ENCODE measurements at regions not wholly inside any gene's neighbourhood (a gene's known extent, or its start where the extent isn't known, plus 50 kb on each side); places are given as distances from the start of the nearest gene placed in this dataset.
"Not testable (repeated sequence)": the region's sequence is repeated elsewhere in the genome, so short reads cannot be mapped to it uniquely, and the experiment has no call there.

DNA sequence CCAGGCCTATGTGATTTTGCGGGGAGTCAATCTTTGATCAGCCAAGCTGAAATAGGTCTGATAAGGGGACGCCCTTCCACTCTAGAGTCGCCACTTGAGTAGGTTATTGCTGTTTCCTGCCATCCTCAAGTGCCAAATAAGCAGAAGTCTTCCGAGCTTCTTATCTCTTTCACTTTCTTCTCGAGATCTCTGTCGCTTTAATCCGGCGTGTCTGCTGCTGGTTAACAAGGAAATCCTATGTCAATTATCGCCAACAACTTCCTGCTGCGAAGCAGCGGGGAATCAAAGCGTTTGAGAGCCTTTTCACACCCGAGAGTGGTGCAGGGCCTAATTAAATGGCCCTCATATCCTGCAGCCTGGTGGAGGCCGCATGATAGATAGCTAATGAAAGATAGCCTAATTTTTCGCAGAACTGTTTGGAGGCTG lies 215.9 kb downstream of the RAB11FIP2 start:
- Histone ChIP-seq H3K4me3 (ENCODE audit: low read depth, low read length) (no peak overlapping the region), H3K36me3 (ENCODE audit: control insufficient read depth, insufficient read depth, low read length) (no peaks in the 10 kb centered on the region), H3K27me3 (replicated peaks; ENCODE audit: control insufficient read depth, insufficient read depth, low read length) (no peaks in the 10 kb centered on the region), H3K9me3 (no peaks in the 10 kb centered on the region), H3K4me1 (no peaks in the 10 kb centered on the region)
- no TSS peak for BruUV-seq (replicated peaks)
- intact Hi-C loops (cut with micrococcal nuclease; ENCODE audit: unreplicated experiment), result no loop called here
- H3K27ac Mint-ChIP-seq (ENCODE audit: unreplicated experiment), result no peak overlapping the region
- no peaks in the 10 kb centered on the region for H3K36me3 Mint-ChIP-seq (ENCODE audit: insufficient read depth, unreplicated experiment)
- peaks cover 2% of the 10 kb centered on the region for H3K27me3 Mint-ChIP-seq (ENCODE audit: insufficient read depth, unreplicated experiment)
- CTCF ChIA-PET, result no interaction called here
- H3K9me3 Mint-ChIP-seq (ENCODE audit: unreplicated experiment), result no peaks in the 10 kb centered on the region
- TF ChIP-seq, protein P1, sequence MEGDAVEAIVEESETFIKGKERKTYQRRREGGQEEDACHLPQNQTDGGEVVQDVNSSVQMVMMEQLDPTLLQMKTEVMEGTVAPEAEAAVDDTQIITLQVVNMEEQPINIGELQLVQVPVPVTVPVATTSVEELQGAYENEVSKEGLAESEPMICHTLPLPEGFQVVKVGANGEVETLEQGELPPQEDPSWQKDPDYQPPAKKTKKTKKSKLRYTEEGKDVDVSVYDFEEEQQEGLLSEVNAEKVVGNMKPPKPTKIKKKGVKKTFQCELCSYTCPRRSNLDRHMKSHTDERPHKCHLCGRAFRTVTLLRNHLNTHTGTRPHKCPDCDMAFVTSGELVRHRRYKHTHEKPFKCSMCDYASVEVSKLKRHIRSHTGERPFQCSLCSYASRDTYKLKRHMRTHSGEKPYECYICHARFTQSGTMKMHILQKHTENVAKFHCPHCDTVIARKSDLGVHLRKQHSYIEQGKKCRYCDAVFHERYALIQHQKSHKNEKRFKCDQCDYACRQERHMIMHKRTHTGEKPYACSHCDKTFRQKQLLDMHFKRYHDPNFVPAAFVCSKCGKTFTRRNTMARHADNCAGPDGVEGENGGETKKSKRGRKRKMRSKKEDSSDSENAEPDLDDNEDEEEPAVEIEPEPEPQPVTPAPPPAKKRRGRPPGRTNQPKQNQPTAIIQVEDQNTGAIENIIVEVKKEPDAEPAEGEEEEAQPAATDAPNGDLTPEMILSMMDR (IDR thresholded peaks at IDR 0.05; ENCODE audit: insufficient read depth in 1 of 2, low read depth in 1 of 2, low read length in 1 of 2, severe bottlenecking in 1 of 2, unreplicated experiment in 1 of 2), result no peak
- POLR2A ChIA-PET, result no interaction called here
- no peaks in the 10 kb centered on the region for H3K4me1 Mint-ChIP-seq (ENCODE audit: low read depth, unreplicated experiment)
- no peak overlapping the region for H3K4me3 Mint-ChIP-seq (ENCODE audit: unreplicated experiment)
- no peak for DNase-seq

DNA sequence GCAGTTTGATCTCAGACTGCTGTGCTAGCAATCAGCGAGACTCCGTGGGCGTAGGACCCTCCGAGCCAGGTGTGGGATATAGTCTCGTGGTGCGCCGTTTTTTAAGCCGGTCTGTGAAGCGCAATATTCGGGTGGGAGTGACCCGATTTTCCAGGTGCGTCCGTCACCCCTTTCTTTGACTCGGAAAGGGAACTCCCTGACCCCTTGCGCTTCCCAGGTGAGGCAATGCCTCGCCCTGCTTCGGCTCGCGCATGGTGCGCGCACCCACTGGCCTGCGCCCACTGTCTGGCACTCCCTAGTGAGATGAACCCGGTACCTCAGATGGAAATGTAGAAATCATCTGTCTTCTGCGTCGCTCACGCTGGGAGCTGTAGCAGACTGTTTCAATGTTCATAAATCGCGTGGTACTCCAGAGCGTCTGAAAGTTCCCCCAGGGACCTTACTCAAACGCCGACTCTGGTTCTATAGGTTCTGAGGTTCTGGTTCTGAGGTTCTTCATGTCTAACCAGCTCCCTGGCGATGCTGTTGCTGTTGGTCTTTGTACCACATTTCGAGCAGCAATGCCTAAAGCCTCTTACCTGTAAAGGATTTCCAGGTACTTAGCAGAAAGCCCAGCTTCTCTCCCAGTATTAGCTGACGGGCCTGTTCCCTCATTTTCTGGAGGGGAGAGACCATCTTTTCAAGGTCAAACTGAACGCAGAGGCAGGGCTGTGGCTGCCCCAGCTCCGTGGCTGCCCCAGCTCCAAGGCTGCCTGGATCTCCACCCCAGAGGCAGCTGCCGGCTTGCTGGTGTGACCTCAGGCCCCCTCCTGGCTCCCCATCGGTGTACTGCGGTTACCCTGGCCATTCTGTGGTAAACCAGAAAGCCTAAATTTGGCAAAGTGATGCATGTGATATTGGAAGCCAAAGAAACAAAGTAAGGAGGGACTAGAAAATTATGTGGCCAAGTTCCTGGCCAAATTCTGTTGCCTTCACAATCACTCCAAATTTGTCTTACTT lies 207.9 kb downstream of the RAB11FIP2 start:
- POLR2A ChIA-PET; H3K27me3 Mint-ChIP-seq (ENCODE audit: insufficient read depth, unreplicated experiment); H3K9me3 ChIP-seq; H3K9me3 Mint-ChIP-seq (ENCODE audit: unreplicated experiment); H3K36me3 Mint-ChIP-seq (ENCODE audit: insufficient read depth, unreplicated experiment); DNase-seq; BruUV-seq (replicated peaks); H3K27me3 ChIP-seq (replicated peaks; ENCODE audit: control insufficient read depth, insufficient read depth, low read length); H3K4me3 ChIP-seq (ENCODE audit: low read depth, low read length); H3K36me3 ChIP-seq (ENCODE audit: control insufficient read depth, insufficient read depth, low read length); H3K4me1 Mint-ChIP-seq (ENCODE audit: low read depth, unreplicated experiment); H3K27ac Mint-ChIP-seq (ENCODE audit: unreplicated experiment); intact Hi-C loops (cut with micrococcal nuclease; ENCODE audit: unreplicated experiment); CTCF ChIA-PET; H3K4me1 ChIP-seq: not testable (repeated sequence)
- peak overlapping the region; percentile 42 for H3K4me3 Mint-ChIP-seq (ENCODE audit: unreplicated experiment)

DNA sequence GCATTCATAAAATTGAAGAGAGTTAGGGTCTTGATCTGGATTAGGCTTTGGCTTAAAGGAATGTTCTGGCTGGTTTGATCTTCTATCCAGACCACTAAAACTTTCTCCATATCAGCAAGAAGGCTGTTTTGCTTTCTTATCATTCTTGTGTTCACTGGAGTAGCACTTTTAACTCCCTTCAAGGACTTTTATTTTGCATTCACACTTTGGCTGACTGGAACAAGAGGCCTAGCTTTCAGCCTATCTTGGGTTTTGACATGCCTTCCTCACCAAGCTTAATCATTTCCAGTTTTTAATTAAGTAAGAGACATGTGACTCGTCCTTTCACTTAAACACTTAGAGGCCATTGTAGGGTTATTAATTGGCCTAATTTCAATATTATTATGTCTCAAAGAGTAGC lies 190.3 kb downstream of the RAB11FIP2 start:
- H3K27me3 Mint-ChIP-seq (ENCODE audit: insufficient read depth, unreplicated experiment); H3K4me3 ChIP-seq (ENCODE audit: low read depth, low read length); H3K9me3 ChIP-seq; H3K4me1 Mint-ChIP-seq (ENCODE audit: low read depth, unreplicated experiment); DNase-seq; H3K4me1 ChIP-seq; H3K4me3 Mint-ChIP-seq (ENCODE audit: unreplicated experiment); H3K36me3 Mint-ChIP-seq (ENCODE audit: insufficient read depth, unreplicated experiment); intact Hi-C loops (cut with micrococcal nuclease; ENCODE audit: unreplicated experiment); H3K36me3 ChIP-seq (ENCODE audit: control insufficient read depth, insufficient read depth, low read length); BruUV-seq (replicated peaks); POLR2A ChIA-PET; H3K9me3 Mint-ChIP-seq (ENCODE audit: unreplicated experiment); H3K27ac Mint-ChIP-seq (ENCODE audit: unreplicated experiment); H3K27me3 ChIP-seq (replicated peaks; ENCODE audit: control insufficient read depth, insufficient read depth, low read length): not testable (repeated sequence)
- CTCF ChIA-PET, result interaction anchor here (0.6 kb wide), 1 partner anchor 1135 kb away, joined by 5 read pairs; no protein-coding TSS in a partner anchor

GRCh38 chr10:117860135-117860534 lies 186.6 kb downstream of the RAB11FIP2 start:
- intact Hi-C loops (cut with micrococcal nuclease; ENCODE audit: unreplicated experiment), result loop anchor here (1.0 to 2.0 kb wide), 3 partner anchors 246 to 381 kb away; no protein-coding TSS in a partner anchor
- ChIA-PET POLR2A (no interaction called here), CTCF (interaction anchor here (1.5 kb wide), 1 partner anchor 399 kb away, joined by 4 read pairs; no protein-coding TSS in a partner anchor)
- no peaks in the 10 kb centered on the region for H3K36me3 ChIP-seq (ENCODE audit: control insufficient read depth, insufficient read depth, low read length)
- no peaks in the 10 kb centered on the region for H3K4me1 ChIP-seq
- TF ChIP-seq, protein P1 (IDR thresholded peaks at IDR 0.05; ENCODE audit: insufficient read depth in 1 of 2, low read depth in 1 of 2, low read length in 1 of 2, severe bottlenecking in 1 of 2, unreplicated experiment in 1 of 2), result no peak
- no TSS peak for BruUV-seq (replicated peaks)
- no peak overlapping the region for H3K4me3 Mint-ChIP-seq (ENCODE audit: unreplicated experiment)
- H3K9me3 ChIP-seq, result no peaks in the 10 kb centered on the region
- no peak overlapping the region for H3K27ac Mint-ChIP-seq (ENCODE audit: unreplicated experiment)
- no peaks in the 10 kb centered on the region for H3K4me1 Mint-ChIP-seq (ENCODE audit: low read depth, unreplicated experiment)
- no peaks in the 10 kb centered on the region for H3K27me3 ChIP-seq (replicated peaks; ENCODE audit: control insufficient read depth, insufficient read depth, low read length)
- H3K4me3 ChIP-seq (ENCODE audit: low read depth, low read length), result no peak overlapping the region
- no peaks in the 10 kb centered on the region for H3K9me3 Mint-ChIP-seq (ENCODE audit: unreplicated experiment)
- H3K36me3 Mint-ChIP-seq (ENCODE audit: insufficient read depth, unreplicated experiment), result no peaks in the 10 kb centered on the region
- H3K27me3 Mint-ChIP-seq (ENCODE audit: insufficient read depth, unreplicated experiment), result peaks cover 15% of the 10 kb centered on the region
- no peak for DNase-seq

Data from Caco-2 (cell line).